HG03095 (cell line): ENCODE measurements at regions not wholly inside any gene's neighbourhood (a gene's known extent, or its start where the extent isn't known, plus 50 kb on each side); places are given as distances from the start of the nearest gene placed in this dataset.
"Not testable (repeated sequence)": the region's sequence is repeated elsewhere in the genome, so short reads cannot be mapped to it uniquely, and the experiment has no call there.

Experiments
- ATAC-seq: cut with Tn5 transposase; IDR thresholded peaks from one replicate; pipeline ENCODE4 v1.9.1; 2021; ENCODE audit warnings: moderate library complexity; ENCODE audit not compliant: unreplicated experiment

DNA sequence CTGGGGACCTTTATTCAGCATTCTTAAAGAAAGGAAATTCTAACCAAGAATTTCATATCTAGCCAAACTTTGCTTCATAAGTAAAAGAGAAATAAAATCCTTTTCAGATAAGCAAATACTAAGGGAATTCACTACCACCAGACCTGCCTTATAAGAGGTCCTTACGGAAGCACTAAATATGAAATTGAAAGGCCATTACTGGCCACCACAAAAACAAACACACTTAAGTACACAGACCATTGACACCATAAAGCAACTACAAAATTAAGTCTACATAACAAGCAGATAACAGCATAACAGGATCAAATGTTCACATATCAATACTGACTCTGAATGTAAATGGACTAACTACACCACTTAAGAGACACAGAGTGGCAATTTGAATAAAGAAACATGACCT is 361.4 kb upstream of the POU5F2 start:
- no peak for ATAC-seq

DNA sequence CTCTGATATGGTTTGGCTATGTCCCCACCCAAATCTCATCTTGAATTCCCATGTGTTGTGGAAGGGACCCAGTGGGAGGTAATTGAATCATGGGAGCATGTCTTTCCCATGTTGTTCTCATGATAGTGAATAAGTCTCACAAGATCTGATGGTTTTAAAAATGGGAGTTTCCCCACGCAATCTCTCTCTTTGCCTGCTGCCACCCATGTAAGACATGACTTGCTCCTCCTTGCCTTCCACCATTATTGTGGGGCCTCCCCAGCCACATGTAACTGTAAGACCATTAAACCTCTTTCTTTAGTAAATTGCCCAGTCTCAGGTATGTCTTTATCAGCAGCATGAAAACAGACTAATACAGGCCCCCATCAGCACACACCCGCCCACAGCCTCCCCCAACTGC is 356.0 kb upstream of the POU5F2 start:
- ATAC-seq: not testable (repeated sequence)

DNA sequence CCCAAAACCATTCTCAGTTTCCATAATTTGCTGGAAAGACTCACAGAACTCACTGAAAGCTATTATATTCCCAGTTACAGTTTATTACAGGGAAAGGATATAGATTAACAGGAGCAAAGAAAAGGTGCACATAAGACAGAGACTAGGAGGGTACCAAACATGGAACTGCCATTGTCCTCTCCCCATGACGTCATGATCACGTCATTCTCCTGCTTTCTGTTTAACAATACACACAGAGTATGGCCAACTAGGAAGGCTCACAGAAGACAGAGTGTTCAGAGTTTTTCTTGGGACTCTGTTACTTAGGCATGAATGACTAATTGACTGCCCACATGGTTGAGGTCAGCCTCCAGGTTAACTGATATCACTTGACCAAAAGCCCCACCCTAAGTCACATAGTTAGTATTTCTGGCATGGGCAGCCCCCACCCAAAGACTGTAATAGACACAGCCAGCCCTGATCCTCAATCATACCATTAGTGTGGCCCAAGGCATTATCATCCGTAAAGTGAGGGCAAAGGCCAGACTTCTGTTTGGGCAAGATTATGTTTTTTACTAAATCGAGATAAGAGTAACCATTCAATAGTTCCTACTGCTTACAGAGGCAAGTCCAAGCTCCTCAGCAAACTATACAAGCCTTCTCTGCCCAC is 353.5 kb upstream of the POU5F2 start:
- no peak for ATAC-seq

DNA sequence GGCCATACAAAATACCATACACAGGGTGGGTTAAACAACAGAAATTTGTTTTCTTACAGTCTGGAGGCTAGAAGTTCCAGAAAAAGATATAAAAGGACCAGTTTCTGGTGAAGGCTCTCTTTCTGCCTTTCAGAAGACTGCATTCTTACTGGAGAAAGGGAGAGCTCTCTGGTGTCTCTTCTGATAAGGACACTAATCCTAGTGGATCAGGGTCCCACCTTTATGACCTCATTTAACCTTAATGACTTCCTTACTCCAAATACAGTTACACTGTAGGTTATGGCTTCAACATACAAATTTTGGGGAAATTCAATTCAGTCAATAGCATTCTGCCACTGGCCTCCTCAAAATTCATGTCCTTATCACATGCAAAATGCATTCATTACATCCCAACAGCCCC is 351.9 kb upstream of the POU5F2 start:
- ATAC-seq: no peak

DNA sequence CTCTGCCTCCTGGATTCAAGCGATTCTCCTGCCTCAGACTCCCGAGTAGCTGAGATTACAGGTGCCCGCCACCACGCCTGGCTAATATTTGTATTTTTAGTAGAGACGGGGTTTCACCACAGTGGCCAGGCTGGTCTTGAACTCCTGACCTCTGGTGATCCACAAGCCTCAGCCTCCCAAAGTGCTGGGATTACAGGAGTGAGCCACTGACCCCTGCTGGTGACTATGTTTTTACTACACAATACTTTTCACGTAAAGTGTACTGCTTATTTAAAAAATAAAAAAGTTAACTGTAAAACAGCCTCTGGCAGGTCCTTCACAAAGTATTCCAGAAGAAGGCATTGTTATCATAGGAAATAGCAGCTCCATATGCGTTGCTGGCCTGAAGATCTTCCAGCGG is 345.2 kb upstream of the POU5F2 start:
- ATAC-seq: not testable (repeated sequence)

DNA sequence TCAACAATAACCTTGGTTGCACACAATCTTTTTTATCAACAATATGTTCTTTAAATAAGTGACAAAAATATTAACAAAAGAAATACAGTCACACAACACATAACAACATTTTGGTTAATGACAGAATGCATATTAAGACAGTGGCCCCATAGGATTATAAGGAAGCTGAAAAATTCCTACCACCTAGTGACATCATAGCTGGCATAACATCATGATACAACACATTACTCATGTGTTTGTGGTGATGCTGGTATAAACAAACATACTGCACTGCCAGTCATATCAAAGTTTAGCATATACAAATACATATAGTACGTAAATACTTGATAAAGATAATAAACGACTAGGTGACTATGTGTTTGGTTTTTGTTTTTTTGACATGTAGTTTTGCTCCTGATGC is 344.8 kb upstream of the POU5F2 start:
- ATAC-seq: no peak

DNA sequence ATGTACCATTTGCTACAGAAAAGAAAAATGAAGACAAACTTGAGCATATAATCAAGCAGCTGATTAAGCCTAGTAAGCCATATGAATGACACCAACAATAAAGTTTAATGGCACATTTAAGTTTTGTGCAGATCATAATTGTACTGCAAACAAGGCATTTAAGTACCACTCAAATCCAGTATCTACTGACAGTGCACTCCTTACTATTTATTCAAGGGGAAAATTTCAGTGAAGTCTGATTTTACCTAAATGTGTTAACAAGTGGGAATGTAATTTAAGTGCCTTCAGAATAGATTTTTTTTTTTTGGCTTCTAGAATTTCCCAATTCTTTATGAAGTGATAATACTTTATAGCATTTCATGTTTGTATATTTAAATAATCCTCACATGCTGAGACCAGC is 341.0 kb upstream of the POU5F2 start:
- no peak for ATAC-seq

DNA sequence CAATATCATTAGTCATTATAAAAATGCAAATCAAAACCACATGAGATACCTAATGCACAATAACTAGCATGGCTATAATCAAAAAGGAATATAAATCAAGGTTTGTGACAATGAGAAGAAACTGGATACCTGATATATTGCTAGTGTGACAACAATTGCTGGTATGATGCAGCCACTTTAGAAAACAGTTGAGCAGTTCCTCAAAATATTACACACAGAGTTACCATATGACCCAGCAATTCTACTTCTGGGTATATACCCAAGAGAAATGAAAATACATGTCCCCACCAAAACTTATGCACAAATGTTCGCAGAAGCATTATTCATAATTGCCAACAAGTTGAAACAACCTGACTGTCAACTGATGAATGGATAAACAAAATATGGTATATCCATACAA is 339.7 kb upstream of the POU5F2 start:
- ATAC-seq: no peak

DNA sequence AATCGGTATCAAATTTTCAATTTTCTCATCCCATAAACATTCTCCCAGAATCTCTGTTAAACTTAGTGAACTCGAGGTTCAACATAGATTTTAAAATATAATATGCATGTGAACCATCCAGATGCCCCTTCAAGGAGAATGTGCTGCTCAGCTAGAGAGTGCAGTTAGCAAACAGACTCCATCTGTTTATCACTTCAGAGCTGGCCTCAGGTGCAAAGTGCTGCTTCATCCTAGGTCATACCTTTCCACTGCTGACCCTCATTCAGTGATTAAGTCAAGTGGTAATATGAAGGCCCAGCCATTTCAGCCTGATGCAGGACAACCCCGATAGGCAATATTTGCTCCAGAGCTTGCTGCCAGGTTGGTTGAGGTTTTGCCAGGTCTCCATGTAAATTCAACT is 339.0 kb upstream of the POU5F2 start:
- no peak for ATAC-seq

DNA sequence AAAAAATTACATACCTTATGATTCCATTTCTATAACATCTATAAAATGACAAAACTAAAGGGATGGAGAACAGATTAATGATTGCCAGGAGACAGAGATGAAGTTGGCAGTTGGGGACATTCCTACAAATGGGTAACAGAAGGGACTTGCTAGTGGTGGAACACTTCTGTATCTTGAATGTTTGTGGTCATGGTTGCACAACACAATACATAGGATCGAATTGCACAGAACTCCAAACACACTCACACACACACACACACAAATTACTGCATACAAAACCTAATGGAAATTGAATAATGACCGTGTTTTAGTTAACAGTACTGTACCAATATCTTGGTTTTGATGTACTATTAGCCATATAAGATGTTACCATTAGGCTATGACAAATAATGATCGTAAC is 330.7 kb upstream of the POU5F2 start:
- no peak for ATAC-seq

DNA sequence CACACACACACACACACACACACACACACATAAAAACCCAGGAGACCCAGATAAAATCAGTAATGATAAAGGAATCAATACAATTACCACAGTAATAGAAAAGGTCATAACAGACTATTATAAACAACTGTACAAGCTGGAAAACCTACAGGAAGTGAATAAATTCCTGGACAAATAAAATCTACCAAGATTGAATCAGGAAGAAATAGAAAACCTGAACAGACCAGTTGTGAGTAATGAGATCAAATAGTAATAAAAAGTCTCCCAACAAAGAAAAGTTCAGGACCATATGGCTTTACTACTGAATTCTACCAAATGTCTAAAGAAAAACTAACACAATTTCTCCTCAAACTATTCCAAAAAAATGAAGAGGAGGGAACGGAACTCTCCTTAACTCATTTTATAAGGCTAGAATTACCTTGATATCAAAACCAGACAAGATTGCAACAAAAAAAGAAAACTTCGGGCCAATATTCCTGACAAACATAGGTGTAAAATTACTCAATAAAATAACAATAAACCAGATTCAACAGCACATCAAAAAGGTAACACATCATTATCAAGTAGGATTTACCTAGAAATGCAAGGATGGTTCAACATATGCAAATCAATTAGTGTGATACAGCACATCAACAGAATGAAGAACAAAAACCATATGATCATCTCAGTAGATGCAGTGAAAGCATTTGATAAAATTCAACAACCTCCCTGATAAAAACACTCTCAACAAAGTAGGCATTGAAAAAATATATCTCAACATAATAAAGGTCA is 325.2 kb upstream of the POU5F2 start:
- no peak for ATAC-seq

DNA sequence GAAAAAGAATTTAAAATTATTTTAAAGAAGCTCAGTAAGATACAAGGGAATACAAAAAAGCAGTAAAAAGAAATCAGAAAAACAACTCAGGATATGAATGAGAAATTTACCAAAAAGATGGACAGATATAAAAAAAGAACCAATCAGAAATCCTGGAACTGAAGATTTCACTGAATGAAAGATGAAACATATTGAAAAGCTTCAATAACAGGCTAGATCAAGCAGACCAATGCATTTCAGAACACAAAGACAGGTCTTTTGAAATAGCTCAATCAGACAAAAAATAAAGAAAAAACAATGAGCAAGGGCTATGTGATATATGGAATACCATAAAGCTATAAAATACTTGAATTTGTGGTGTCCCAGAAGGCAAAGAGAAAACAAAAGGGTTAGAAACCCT is 322.6 kb upstream of the POU5F2 start:
- no peak for ATAC-seq

DNA sequence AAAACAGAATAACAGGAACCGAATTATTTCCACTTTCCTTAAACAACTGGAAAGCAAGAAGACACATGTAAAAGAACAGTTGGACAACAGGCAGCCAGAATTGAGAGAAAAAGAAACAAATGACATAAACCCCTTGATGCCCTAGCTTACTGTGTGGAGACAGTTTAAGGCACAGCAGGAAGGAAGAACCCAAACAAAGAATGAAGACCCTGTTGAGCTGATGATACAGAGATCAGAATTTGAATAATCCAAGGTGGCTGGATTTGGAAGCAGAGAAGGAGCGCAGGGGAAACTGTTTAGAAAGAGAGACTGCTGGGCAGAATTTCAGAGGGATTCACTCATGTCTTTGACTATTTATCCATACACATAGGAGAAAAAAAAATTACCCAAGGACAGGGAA is 316.3 kb upstream of the POU5F2 start:
- no peak for ATAC-seq

DNA sequence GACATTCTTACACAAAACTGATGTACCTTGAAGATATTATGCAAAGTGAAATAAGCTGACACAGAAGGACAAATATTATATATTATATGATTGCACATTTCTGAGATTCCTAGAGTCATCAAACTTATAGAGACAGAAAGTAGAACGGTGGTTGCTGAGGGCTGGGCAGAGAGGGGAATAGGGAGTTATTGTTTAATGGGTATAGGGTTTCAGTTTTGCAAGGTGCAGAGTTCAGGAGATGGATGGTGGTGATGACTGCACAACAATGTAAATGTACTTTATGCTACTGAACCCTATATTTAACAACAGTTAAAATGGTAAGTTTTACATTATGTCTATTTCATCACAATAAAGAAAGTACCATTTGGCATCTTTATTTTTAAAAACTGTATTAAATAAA is 315.8 kb upstream of the POU5F2 start:
- no peak for ATAC-seq

DNA sequence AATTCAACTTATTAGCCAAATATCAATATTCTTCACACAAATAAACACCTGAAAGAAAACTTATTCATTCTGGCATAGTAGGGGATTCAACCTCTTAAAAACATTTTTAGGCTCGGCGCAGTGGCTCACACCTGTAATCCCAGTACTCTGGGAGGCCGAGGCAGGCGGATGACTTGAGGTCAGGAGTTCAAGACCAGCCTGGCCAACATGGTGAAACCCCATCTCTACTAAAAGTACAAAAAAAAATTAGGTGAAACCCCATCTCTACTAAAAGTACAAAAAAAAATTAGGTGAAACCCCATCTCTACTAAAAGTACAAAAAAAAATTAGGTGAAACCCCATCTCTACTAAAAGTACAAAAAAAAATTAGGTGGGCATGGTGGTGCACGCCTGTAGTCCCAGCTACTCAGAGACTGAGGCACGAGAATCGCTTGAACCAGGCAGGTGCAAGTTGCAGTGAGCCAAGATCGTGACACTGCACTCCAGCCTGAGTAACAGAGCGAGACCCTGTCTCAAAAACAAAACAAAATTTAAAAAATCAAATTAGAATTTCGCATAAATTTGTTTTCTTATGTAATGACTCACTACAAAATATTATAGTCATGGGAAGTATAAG is 308.0 kb upstream of the POU5F2 start:
- peak; percentile 46 for ATAC-seq

DNA sequence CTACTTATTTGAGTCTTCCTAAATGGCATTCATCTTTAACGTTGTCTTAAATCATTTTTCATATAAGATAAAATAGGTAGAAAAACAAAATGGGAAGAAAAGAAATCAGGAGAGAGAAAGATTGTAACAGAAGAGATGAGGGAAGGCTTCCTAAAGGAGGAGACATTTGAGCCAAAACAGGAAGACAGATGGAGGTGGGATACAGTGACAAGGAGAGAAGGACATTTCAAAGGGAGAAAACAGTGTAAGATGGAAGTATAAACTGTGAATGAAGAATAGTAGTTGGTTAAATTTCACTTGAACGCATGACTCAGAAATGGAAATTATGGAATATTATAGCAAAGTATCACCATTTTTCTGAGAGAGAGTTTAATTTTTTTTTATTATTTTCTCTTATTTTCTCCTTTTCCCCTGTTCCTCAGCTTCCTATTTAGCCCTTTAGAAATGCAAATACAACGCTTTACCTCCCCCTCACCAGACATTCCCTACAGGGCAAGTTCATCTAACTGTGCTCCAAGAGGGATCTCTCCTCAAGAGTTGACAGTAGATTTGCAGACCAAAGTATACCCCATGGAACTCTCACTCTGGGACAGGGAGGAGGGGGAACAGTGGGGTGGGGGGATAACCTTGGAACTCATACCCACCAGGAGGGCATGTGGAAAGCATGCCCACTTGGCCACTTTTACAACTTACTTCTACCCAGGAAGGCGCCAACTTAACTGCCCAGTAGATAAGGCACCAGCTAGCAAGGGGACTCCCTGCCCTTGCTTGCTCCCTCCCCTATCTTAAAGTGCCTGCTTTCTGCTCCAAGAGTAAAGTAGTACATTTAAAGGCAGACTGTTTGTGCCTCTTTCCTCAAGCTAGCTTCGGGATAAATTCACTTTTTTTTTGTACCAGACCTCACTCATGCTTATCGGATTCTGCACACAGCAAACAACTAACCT is 304.7 kb upstream of the POU5F2 start:
- no peak for ATAC-seq

DNA sequence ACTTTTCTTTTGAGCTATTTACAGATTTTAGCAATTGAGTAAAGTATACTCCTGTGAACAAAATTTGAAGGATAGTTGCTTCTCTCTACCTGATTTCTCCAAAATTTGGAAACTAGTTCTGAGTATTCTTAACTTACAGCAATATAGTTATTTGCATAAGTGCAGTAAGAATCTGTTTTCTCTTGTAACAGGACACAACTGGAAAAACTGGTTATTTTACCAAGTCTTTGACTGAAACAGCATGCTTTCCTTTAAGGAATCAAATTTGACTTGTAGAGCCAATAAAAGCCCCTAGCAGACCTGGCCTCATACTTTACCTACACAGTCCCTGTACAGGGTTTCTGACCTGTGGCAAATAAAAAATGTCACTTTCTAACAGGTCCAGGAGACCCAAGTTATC is 301.9 kb upstream of the POU5F2 start:
- ATAC-seq: no peak

DNA sequence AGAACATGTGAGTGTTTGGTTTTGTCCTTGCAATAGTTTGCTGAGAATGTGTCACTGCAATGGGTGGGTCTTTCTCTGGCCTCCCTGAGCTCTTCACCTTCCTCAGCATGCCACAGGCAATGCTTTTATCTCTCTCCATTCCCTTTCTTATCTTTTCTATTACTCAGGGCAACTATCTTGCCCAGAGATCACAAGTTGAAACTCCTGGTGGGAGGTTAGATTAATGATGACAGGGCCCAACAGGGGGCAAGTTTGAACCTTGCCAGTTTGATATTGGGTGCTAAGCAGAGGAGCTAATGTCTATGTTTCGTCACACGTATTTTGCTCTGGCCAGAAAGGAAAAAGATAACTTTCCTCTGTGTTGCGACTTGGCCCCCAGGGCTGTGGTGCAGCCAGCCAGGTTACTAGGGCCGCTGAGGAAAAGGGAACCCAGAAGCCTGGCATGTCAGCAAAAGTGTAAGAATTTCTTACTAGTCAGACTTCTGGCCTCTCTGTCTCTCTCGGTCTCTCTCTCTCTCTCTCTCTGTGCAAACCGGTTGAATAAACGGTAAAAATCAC is 299.3 kb upstream of the POU5F2 start:
- no peak for ATAC-seq

DNA sequence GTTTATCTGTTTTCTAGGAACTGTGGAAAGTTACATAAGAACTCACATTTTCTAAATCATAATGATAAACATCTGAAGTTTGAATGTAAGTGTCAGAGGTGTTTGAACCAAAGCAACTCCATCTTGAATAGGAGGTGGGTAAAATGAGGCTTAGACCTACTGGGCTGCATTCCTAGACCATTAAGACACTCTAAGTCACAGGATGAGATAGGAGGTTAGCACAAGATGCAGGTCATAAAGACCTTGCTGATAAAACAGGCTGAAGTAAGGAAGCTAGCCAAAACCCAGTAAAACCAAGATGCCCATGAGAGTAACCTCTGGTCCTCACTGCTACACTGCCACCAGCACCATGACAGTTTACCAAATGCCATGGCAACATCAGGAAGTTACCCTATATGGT is 297.7 kb upstream of the POU5F2 start:
- ATAC-seq: no peak

DNA sequence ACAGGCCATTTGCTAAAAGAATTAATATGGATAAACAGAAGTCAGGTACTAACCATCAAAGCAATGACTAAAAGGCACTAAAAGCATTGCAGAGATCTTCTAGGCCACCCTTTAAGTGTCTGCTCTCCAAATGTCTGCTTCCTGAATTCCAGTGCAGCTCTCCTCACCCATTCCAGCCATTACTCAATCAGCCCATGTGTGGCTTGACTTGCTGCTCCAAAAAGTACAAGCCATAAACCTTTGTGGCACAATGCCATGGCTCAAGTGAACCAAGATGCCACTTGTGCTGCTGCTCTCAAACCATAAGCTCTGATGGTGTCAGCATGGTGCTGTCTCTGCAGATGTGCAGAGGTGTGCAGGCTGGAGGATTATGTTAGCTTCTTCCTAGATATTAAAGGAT is 290.2 kb upstream of the POU5F2 start:
- ATAC-seq: no peak

DNA sequence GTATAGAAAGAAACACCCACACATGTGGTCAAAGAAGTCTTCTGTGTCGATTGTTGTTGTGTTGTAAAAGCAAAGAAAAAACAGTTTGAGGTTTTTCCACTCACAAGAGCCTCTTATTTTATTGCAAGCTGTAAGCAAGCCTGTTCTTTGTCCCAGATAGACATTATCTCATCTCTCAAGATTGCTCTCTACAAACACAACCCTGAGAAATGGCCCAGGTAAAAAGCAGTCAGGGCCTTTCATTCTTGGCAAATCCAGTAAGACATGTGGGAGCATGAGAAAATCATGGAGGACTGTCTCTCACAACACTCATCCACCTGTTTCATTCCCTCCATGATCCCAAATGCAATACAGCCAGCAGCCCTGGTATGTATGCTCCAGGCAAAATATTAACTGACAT is 286.6 kb upstream of the POU5F2 start:
- ATAC-seq: no peak
